ENCODE measurements at regions not wholly inside any gene's neighbourhood (a gene's known extent, or its start where the extent isn't known, plus 50 kb on each side); places are given as distances from the start of the nearest gene placed in this dataset.

DNA sequence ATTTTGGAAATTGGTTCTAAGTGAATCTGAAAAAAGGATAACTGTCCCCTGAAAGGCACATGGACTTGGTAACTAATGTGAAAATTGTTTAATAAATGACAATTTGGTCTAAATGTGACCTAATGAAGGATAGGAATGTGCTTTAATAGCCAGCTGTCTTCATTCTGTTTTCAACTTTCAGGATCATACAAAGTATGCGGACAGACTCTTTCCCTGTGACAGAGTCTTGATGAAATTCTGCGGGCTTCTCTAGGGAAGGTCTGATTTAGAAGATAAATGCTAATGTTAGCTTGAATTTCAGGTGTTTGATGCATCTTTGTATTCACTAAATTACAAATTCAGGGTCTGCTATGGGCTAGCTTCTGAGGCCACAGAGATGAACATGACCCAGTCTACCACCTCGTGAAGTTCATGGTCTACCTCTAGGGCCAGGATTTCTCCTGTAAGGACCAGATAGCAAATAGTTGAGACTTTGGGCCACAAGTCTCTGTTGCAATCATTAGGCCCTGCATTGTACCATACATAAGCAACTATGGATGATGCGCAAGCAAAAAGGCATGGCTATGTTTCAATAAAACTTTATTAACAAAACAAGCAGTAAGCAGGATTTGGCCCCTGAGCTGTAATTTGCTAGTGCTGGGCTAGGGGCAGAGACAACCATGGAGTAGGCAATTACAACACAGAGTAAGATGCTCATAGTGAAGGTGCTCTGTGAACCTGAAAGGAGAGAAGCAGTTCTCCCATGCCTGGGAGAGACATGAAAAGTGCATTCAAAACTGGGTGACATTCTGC, 368.6 kb downstream of the INHBA start:
- TF ChIP-seq, protein P1, sequence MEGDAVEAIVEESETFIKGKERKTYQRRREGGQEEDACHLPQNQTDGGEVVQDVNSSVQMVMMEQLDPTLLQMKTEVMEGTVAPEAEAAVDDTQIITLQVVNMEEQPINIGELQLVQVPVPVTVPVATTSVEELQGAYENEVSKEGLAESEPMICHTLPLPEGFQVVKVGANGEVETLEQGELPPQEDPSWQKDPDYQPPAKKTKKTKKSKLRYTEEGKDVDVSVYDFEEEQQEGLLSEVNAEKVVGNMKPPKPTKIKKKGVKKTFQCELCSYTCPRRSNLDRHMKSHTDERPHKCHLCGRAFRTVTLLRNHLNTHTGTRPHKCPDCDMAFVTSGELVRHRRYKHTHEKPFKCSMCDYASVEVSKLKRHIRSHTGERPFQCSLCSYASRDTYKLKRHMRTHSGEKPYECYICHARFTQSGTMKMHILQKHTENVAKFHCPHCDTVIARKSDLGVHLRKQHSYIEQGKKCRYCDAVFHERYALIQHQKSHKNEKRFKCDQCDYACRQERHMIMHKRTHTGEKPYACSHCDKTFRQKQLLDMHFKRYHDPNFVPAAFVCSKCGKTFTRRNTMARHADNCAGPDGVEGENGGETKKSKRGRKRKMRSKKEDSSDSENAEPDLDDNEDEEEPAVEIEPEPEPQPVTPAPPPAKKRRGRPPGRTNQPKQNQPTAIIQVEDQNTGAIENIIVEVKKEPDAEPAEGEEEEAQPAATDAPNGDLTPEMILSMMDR (IDR thresholded peaks at IDR 0.05; ENCODE audit: control extremely low read depth, extremely low read depth, low read depth, missing control alignments), result no peak
- ChIA-PET POLR2A (no interaction called here), CTCF (no interaction called here)
- DNase-seq (ENCODE audit: extremely low spot score), result no peak

DNA sequence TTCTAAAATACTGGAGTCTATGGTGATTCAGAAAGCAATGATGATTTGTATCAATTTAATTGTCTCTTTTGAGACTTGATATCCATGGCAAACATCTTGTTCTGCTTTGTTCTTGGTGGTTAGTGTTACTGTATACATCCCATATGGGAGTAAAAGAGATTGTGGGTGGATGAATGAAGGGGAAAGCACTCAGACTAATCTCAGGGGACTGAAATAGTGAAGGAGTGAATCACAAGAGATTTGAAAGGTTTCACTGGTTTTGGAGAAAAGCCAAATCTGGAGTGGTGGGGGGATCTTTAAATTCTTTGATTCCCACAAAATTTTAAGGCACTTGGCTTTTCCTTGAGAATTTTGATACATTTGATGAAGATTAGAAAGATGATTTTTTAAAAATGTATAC, 369.4 kb downstream of the INHBA start:
- POLR2A ChIA-PET, result no interaction called here
- DNase-seq (ENCODE audit: extremely low spot score), result no peak
- CTCF ChIA-PET, result no interaction called here
- TF ChIP-seq, protein P1 (IDR thresholded peaks at IDR 0.05; ENCODE audit: control extremely low read depth, extremely low read depth, low read depth, missing control alignments), result no peak

DNA sequence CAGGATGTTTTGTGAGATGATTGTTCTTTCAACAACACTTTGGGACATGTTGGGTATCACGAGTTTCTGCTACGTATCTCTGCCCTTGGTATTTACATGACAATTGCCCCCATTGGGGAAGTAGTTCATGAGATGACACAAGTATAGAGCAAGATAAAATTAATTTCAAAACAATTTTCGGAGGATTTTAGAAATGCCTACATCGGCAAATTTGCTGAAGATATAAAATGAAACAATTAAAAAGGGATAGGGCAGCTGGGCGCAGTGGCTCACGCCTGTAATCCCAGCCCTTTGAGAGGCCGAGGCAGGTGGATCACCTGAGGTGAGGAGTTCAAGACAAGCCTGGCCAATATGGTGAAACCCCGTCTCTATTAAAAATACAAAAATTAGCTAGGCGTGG, 371.7 kb downstream of the INHBA start:
- ChIA-PET CTCF (no interaction called here), POLR2A (no interaction called here)
- DNase-seq (ENCODE audit: extremely low spot score), result no peak
- TF ChIP-seq, protein P1 (IDR thresholded peaks at IDR 0.05; ENCODE audit: control extremely low read depth, extremely low read depth, low read depth, missing control alignments), result no peak

DNA sequence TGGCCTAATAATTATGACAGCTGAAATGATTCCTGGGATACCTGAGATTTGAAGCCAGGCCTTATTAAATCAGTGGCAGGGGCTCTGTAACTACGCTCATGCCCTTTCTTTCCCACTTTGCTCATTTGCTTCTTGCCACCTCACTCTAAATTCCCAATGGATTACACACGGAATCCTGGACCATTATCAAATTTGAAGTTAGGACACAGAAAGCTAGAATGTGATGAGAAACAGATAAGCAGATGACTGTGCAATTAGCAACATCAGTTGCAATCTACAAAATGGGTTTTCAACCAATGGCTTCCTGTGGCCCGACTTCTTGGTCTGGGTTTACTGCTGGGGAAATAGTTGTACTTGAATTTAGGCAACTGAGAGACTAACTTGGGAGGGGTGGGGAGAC, 374.3 kb downstream of the INHBA start:
- ChIA-PET CTCF (interaction anchor here (1.4 kb wide), 1 partner anchor 11 kb away, joined by 5 read pairs; no protein-coding TSS in a partner anchor), POLR2A (no interaction called here)
- no peak for DNase-seq (ENCODE audit: extremely low spot score)
- TF ChIP-seq, protein P1 (IDR thresholded peaks at IDR 0.05; ENCODE audit: control extremely low read depth, extremely low read depth, low read depth, missing control alignments), result no peak

DNA sequence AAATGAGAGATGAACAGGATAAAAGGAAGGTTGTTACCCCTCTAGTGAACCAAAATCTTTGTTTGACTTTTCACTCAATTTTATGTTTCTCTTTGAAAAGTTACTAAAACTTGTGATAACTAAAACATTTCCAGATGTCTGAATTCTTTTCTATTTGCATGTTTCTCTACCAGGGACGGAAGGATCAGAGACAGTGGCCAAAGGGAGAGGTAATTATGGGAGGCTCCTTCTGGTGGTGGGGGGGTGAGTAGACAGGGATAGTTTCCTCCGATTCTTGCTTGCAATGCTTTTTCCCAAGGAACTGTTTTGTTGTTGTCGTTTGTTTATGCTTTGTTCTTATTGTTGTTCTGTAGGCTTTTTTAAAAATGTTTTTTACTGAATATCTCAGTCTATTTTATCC, 374.8 kb downstream of the INHBA start:
- TF ChIP-seq, protein P1 (IDR thresholded peaks at IDR 0.05; ENCODE audit: control extremely low read depth, extremely low read depth, low read depth, missing control alignments), result no peak
- POLR2A ChIA-PET, result no interaction called here
- DNase-seq (ENCODE audit: extremely low spot score), result no peak
- CTCF ChIA-PET, result no interaction called here

DNA sequence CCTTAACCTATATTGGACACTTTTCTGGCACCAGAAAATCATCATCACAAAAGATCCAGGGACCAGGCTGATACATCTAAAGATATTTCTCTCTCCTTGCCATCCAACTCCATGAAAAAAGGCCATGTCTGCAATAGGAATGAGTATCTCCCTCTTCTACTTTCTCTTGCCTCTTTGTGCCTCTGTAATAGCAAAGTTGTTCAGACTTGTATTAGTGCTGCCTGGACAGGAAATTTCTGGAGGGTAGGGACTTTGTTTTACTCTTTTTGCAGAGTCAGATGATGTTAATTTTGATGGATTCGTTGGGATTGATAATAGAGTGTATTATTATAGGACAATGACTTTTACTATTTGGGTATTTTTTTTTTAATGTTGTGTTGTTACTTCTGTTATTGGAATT, 376.3 kb downstream of the INHBA start:
- no peak for DNase-seq (ENCODE audit: extremely low spot score)
- ChIA-PET CTCF (no interaction called here), POLR2A (no interaction called here)
- TF ChIP-seq, protein P1 (IDR thresholded peaks at IDR 0.05; ENCODE audit: control extremely low read depth, extremely low read depth, low read depth, missing control alignments), result no peak

Data from GM10248 (cell line).